ENCODE measurements at regions not wholly inside any gene's neighbourhood (a gene's known extent, or its start where the extent isn't known, plus 50 kb on each side); places are given as distances from the start of the nearest gene placed in this dataset.

DNA sequence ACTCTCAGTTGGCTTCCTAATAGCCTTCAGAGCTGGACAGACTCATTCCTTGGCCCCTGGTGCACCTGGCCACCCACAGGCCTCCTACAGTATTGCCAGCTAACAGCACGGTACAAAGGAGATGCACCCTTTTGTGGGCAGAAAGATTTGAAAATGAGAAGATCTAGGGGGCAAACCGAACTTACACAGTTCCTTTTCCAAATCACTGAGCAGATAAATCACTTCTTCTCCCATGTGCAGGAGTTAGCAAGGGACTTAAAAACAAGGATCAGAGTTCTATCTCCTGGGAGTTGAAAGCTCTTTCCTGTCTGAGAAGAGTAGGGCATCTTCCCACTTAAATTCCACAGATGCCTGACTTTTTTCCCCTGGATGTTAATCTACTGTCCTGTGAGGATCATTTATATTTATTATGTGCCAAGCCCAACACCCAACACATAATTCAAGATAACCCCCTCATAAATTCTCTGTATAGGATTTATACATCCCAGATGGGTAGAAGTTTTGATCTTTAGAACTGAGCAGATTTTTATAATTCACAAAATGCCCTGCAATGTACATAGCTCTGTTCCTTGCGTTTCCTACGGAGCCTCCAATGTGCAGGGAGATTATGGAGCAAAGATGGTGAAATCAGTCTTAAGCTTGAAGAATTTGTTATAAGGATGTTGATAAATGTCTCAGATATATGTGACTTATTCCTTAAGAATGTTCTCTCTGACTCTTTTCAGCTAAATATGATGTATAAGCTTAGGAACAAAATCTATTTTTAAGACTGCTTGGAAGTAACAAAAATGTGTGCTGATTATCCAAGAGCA is 207.2 kb upstream of the DAPK1 start:
- TF ChIP-seq, protein P1, sequence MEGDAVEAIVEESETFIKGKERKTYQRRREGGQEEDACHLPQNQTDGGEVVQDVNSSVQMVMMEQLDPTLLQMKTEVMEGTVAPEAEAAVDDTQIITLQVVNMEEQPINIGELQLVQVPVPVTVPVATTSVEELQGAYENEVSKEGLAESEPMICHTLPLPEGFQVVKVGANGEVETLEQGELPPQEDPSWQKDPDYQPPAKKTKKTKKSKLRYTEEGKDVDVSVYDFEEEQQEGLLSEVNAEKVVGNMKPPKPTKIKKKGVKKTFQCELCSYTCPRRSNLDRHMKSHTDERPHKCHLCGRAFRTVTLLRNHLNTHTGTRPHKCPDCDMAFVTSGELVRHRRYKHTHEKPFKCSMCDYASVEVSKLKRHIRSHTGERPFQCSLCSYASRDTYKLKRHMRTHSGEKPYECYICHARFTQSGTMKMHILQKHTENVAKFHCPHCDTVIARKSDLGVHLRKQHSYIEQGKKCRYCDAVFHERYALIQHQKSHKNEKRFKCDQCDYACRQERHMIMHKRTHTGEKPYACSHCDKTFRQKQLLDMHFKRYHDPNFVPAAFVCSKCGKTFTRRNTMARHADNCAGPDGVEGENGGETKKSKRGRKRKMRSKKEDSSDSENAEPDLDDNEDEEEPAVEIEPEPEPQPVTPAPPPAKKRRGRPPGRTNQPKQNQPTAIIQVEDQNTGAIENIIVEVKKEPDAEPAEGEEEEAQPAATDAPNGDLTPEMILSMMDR (IDR thresholded peaks at IDR 0.05; ENCODE audit: low read depth, low read length, poor library complexity, severe bottlenecking) = no peak
- TF ChIP-seq EZH2phosphoT487 (IDR thresholded peaks at IDR 0.05; ENCODE audit: borderline replicate concordance, low read length) = no peak

Data from DOHH2 (cell line).